DMS114 treated with DMSO at 0.1 percent for 48 hours (cell line): ENCODE measurements at regions not wholly inside any gene's neighbourhood (a gene's known extent, or its start where the extent isn't known, plus 50 kb on each side); places are given as distances from the start of the nearest gene placed in this dataset.

Experiments used
- DNase-seq: peaks from one replicate; lab custom pipeline; 2025; ENCODE audit not compliant: unreplicated experiment; lab: John Stamatoyannopoulos, UW

GRCh38 chr5:124921694-124922093 lies 175.3 kb upstream of the ZNF608 start:
- DNase-seq = no peak

- no peak for DNase-seq
Observed at GRCh38 chr5:124922255-124922975, 176.0 kb upstream of the ZNF608 start.

- no peak for DNase-seq
Observed at GRCh38 chr5:124923131-124923530, 176.7 kb upstream of the ZNF608 start.

GRCh38 chr5:124924729-124925128 lies 178.3 kb upstream of the ZNF608 start:
- no peak for DNase-seq

- no peak for DNase-seq
Observed at GRCh38 chr5:124927735-124928134, 181.3 kb upstream of the ZNF608 start.

GRCh38 chr5:124929000-124929399 lies 182.6 kb upstream of the ZNF608 start:
- DNase-seq = no peak

- DNase-seq = no peak
Observed at GRCh38 chr5:124932791-124933600, 186.6 kb upstream of the ZNF608 start.

- DNase-seq = no peak
Observed at GRCh38 chr5:124935065-124935464, 188.6 kb upstream of the ZNF608 start.

GRCh38 chr5:124936626-124936933 lies 190.1 kb upstream of the ZNF608 start:
- DNase-seq = no peak

GRCh38 chr5:124941051-124942049 lies 194.9 kb upstream of the ZNF608 start:
- no peak for DNase-seq

- no peak for DNase-seq
Observed at GRCh38 chr5:124948062-124948753, 201.8 kb upstream of the ZNF608 start.

GRCh38 chr5:124948754-124949275 lies 202.4 kb upstream of the ZNF608 start:
- DNase-seq = no peak

- no peak for DNase-seq
Observed at GRCh38 chr5:124949862-124950261, 203.4 kb upstream of the ZNF608 start.

GRCh38 chr5:124951105-124951504 lies 204.7 kb upstream of the ZNF608 start:
- DNase-seq = no peak

- DNase-seq = no peak
Observed at GRCh38 chr5:124951661-124952060, 205.2 kb upstream of the ZNF608 start.

GRCh38 chr5:124952079-124952478 lies 205.6 kb upstream of the ZNF608 start:
- DNase-seq = no peak

- DNase-seq = no peak
Observed at GRCh38 chr5:124952566-124952965, 206.1 kb upstream of the ZNF608 start.

- DNase-seq = no peak
Observed at GRCh38 chr5:124954784-124955183, 208.3 kb upstream of the ZNF608 start.

GRCh38 chr5:124956471-124957029 lies 210.1 kb upstream of the ZNF608 start:
- no peak for DNase-seq

- DNase-seq = no peak
Observed at GRCh38 chr5:124957063-124957462, 210.6 kb upstream of the ZNF608 start.
